GM23338 (cell line): ENCODE measurements at regions not wholly inside any gene's neighbourhood (a gene's known extent, or its start where the extent isn't known, plus 50 kb on each side); places are given as distances from the start of the nearest gene placed in this dataset.

Source experiments
- ATAC-seq: fragments of 200-7000 bp; cut with Tn5 transposase; 3 replicates; pipeline ENCODE4 v1.9.1; 2020
- DNase-seq: peaks from one replicate; pipeline ENCODE4 v3.0.0-alpha.2; 2015; ENCODE audit warnings: low spot score
- H2AFZ ChIP-seq: fragments of 200-600 bp; sonication (generic); 2 replicates; pipeline ENCODE4 v1.8.0; 2016; ENCODE audit warnings: antibody characterized with exemption, mild to moderate bottlenecking, moderate library complexity
- H3F3A ChIP-seq: fragments of 200-600 bp; sonication (generic); replicated peaks from 2 replicates; pipeline ENCODE4 v1.8.0; 2017; ENCODE audit warnings: antibody characterized with exemption, mixed run types, low read depth
- H3K27ac ChIP-seq: fragments of 200-600 bp; sonication (generic); 2 replicates; pipeline ENCODE4 v1.6.1; 2016; ENCODE audit warnings: low read depth
- H3K27me3 ChIP-seq: fragments of 200-600 bp; sonication (generic); 2 replicates; pipeline ENCODE4 v1.8.0; 2016; ENCODE audit warnings: mild to moderate bottlenecking, mixed run types, moderate library complexity; ENCODE audit not compliant: insufficient read depth
- H3K36me3 ChIP-seq: fragments of 200-600 bp; sonication (generic); 2 replicates; pipeline ENCODE4 v1.8.0; 2016; ENCODE audit warnings: mild to moderate bottlenecking; ENCODE audit not compliant: insufficient read depth
- H3K4me1 ChIP-seq: fragments of 200-600 bp; sonication (generic); 2 replicates; pipeline ENCODE4 v1.8.0; 2016; ENCODE audit warnings: mild to moderate bottlenecking, moderate library complexity; ENCODE audit not compliant: insufficient read depth
- H3K4me2 ChIP-seq: fragments of 200-600 bp; sonication (generic); 2 replicates; pipeline ENCODE4 v1.7.1; 2017; ENCODE audit warnings: mixed run types
- H3K4me3 ChIP-seq: fragments of 200-600 bp; sonication (generic); 2 replicates; pipeline ENCODE4 v1.6.1; 2016; ENCODE audit warnings: mixed run types
- H3K79me2 ChIP-seq: fragments of 200-600 bp; sonication (generic); replicated peaks from 2 replicates; pipeline ENCODE4 v1.8.0; 2017; ENCODE audit warnings: mild to moderate bottlenecking; ENCODE audit not compliant: insufficient read depth
- H3K9me2 ChIP-seq: fragments of 200-600 bp; sonication (generic); 2 replicates; pipeline ENCODE4 v1.8.0; 2017; ENCODE audit not compliant: insufficient read depth
- H4K20me1 ChIP-seq: fragments of 200-600 bp; sonication (generic); replicated peaks from 2 replicates; pipeline ENCODE4 v1.8.0; 2017; ENCODE audit warnings: mild to moderate bottlenecking; ENCODE audit not compliant: insufficient read depth
- H3K27ac Mint-ChIP-seq: 2 replicates; pipeline ENCODE4 v1.8.0; 2020; ENCODE audit warnings: inconsistent platforms, mild to moderate bottlenecking, moderate library complexity, mixed read lengths
- H3K27me3 Mint-ChIP-seq: 3 replicates; pipeline ENCODE4 v1.8.0; 2022; ENCODE audit warnings: low read depth, mild to moderate bottlenecking, moderate library complexity, mixed read lengths, inconsistent platforms; ENCODE audit not compliant: insufficient read depth, poor library complexity
- H3K36me3 Mint-ChIP-seq: 3 replicates; pipeline ENCODE4 v1.8.0; 2021; ENCODE audit warnings: low read depth, mild to moderate bottlenecking, inconsistent platforms, moderate library complexity, mixed read lengths
- H3K4me1 Mint-ChIP-seq: 3 replicates; pipeline ENCODE4 v1.8.0; 2020; ENCODE audit warnings: mild to moderate bottlenecking, inconsistent platforms, mixed read lengths
- H3K4me3 Mint-ChIP-seq: 3 replicates; pipeline ENCODE4 v1.8.0; 2021; ENCODE audit warnings: moderate library complexity, mild to moderate bottlenecking, inconsistent platforms, mixed read lengths
- H3K9me3 Mint-ChIP-seq: 3 replicates; pipeline ENCODE4 v1.8.0; 2020; ENCODE audit warnings: moderate library complexity, mild to moderate bottlenecking, inconsistent platforms, mixed read lengths
- CREB1 ChIP-seq: fragments of 250-450 bp; sonication (Bioruptor Pico); IDR thresholded peaks from 2 replicates; pipeline ENCODE4 v1.5.0; 2020; ENCODE audit warnings: low read depth, mild to moderate bottlenecking, moderate library complexity
- CTCF ChIP-seq, 2 experiments: fragments of 200-600 bp in 1 of 2; sonication (generic) in 1 of 2; conservative IDR thresholded peaks; 2 replicates each; pipeline versions ENCODE4 v1.5.1 to v1.6.1; 2016 to 2017; ENCODE audit warnings: antibody characterized with exemption in 2 of 2, low read depth in 2 of 2, mild to moderate bottlenecking in 2 of 2, moderate library complexity in 1 of 2
- ETS1 ChIP-seq: IDR thresholded peaks from 2 replicates; pipeline ENCODE4 v1.6.1; 2016; ENCODE audit warnings: antibody characterized with exemption
- EZH2 ChIP-seq: fragments of 200-600 bp; sonication (generic); IDR thresholded peaks from one replicate; pipeline ENCODE4 v1.8.0; 2017; ENCODE audit warnings: antibody characterized with exemption, mild to moderate bottlenecking, low read depth; ENCODE audit not compliant: unreplicated experiment
- EZH2phosphoT487 ChIP-seq: fragments of 200-600 bp; sonication (generic); IDR thresholded peaks from one replicate; pipeline ENCODE4 v1.8.1; 2018; ENCODE audit warnings: antibody characterized with exemption; ENCODE audit not compliant: unreplicated experiment
- JUNB ChIP-seq: IDR thresholded peaks from one replicate; pipeline ENCODE4 v1.6.1; 2016; ENCODE audit warnings: antibody characterized with exemption; ENCODE audit not compliant: unreplicated experiment
- NANOG ChIP-seq: IDR thresholded peaks from 2 replicates; pipeline ENCODE4 v1.6.1; 2016; ENCODE audit warnings: antibody characterized with exemption, borderline replicate concordance
- POLR2AphosphoS5 ChIP-seq: IDR thresholded peaks from 2 replicates; pipeline ENCODE4 v1.6.1; 2016; ENCODE audit warnings: antibody characterized with exemption, low read depth
- REST ChIP-seq: IDR thresholded peaks from one replicate; pipeline ENCODE4 v1.6.1; 2018; ENCODE audit warnings: antibody characterized with exemption; ENCODE audit not compliant: unreplicated experiment
- STAT1 ChIP-seq: IDR thresholded peaks from one replicate; pipeline ENCODE4 v1.6.1; 2016; ENCODE audit warnings: antibody characterized with exemption; ENCODE audit not compliant: unreplicated experiment
- ZNF114 ChIP-seq: fragments of 250-450 bp; sonication (Bioruptor Pico); IDR thresholded peaks from 2 replicates; pipeline ENCODE4 v1.5.0; 2020; ENCODE audit warnings: mild to moderate bottlenecking, moderate library complexity
- ZNF331 ChIP-seq: fragments of 250-450 bp; sonication (Bioruptor Pico); IDR thresholded peaks from 2 replicates; pipeline ENCODE4 v1.5.0; 2020; ENCODE audit warnings: low read depth, mild to moderate bottlenecking, moderate library complexity
- ZNF462 ChIP-seq: fragments of 250-450 bp; sonication (Bioruptor Pico); IDR thresholded peaks from 2 replicates; pipeline ENCODE4 v1.5.0; 2020; ENCODE audit warnings: mild to moderate bottlenecking, moderate library complexity

GRCh38 chr2:242034138-242034537 lies 164.6 kb downstream of the RTP5 start:
- H3K27ac ChIP-seq = no peak overlapping the region

More at GRCh38 chr2:242034138-242034537, 164.6 kb downstream of the RTP5 start:
- no peak for DNase-seq
- H3K9me2 ChIP-seq = no peaks in the 10 kb centered on the region
- peaks cover 3% of the 10 kb centered on the region; the same call in 1 of the 2 replicates for H4K20me1 ChIP-seq
- no peak overlapping the region for H3K4me3 ChIP-seq
- no peak for ATAC-seq
- H3F3A ChIP-seq = no peaks in the 10 kb centered on the region
- no peak overlapping the region for H3K4me3 Mint-ChIP-seq
- no peak overlapping the region for H3K4me2 ChIP-seq
- H3K4me1 ChIP-seq = no peaks in the 10 kb centered on the region
- TF ChIP-seq ZNF331 (no peak), NANOG (no peak), CTCF (conservative IDR thresholded peaks at IDR 0.05; ENCODE audit: low read depth in 2 of 2) (no peak), STAT1 (no peak), POLR2AphosphoS5 (no peak), CREB1 (CRISPR knock-in tag) (no peak), JUNB (no peak), ZNF114 (no peak), ETS1 (no peak), REST (no peak), EZH2 (no peak), ZNF462 (CRISPR knock-in tag) (no peak), EZH2phosphoT487 (no peak)
- H3K79me2 ChIP-seq = no peaks in the 10 kb centered on the region
- H3K27ac Mint-ChIP-seq = no peak overlapping the region
- no peak overlapping the region for H2AFZ ChIP-seq
- no peaks in the 10 kb centered on the region for H3K9me3 Mint-ChIP-seq
- peaks cover 16% of the 10 kb centered on the region for H3K4me1 Mint-ChIP-seq
- H3K27me3 ChIP-seq = peaks cover 18% of the 10 kb centered on the region; the same call in 1 of the 2 replicates
- H3K36me3 ChIP-seq = no peaks in the 10 kb centered on the region
- peaks cover 24% of the 10 kb centered on the region for H3K27me3 Mint-ChIP-seq
- H3K36me3 Mint-ChIP-seq = no peaks in the 10 kb centered on the region
